AG10803 (cell line): ENCODE measurements at regions not wholly inside any gene's neighbourhood (a gene's known extent, or its start where the extent isn't known, plus 50 kb on each side); places are given as distances from the start of the nearest gene placed in this dataset.

Experiments
- DNase-seq: peaks from one replicate; pipeline ENCODE4 v3.0.0; 2010; ENCODE audit warnings: low read depth
- H3K4me3 ChIP-seq: 2 replicates; pipeline ENCODE4 v1.5.1; 2011; ENCODE audit warnings: mild to moderate bottlenecking, low read length, control low read depth
- TF ChIP-seq, protein P1 (sequence below): conservative IDR thresholded peaks from 2 replicates; pipeline ENCODE4 v1.5.1; 2011; ENCODE audit warnings: mild to moderate bottlenecking, low read length, control low read depth, inconsistent platforms

DNA sequence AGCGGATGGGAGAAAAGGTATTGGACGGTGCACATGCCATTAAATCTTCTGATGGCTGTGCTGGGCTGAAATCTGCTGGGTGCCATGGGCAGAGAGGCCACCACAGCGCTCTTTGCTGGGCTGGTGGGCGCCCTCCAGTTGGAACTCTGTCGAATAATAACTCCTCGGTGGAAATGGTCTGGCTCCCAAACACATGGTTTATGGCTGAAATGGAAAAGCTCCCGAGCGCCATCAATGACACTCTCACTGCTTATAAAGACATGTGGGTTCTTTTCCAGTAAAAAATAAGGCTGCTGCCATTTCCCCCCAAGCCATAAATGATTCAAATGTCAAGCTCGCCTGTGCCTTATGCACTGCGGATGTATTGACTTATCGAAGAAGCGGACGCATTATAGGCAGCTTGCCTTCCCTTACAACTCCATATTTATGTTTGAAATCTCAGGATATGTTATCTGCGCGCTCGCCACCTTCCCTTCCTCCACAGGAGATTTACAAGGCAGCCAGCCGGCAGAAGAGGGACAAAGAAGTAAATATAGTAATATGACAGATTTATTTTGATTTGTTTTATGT lies 239.0 kb upstream of the MKI67 start:
- DNase-seq: no peak
- H3K4me3 ChIP-seq: no peak overlapping the region
- TF ChIP-seq, protein P1, sequence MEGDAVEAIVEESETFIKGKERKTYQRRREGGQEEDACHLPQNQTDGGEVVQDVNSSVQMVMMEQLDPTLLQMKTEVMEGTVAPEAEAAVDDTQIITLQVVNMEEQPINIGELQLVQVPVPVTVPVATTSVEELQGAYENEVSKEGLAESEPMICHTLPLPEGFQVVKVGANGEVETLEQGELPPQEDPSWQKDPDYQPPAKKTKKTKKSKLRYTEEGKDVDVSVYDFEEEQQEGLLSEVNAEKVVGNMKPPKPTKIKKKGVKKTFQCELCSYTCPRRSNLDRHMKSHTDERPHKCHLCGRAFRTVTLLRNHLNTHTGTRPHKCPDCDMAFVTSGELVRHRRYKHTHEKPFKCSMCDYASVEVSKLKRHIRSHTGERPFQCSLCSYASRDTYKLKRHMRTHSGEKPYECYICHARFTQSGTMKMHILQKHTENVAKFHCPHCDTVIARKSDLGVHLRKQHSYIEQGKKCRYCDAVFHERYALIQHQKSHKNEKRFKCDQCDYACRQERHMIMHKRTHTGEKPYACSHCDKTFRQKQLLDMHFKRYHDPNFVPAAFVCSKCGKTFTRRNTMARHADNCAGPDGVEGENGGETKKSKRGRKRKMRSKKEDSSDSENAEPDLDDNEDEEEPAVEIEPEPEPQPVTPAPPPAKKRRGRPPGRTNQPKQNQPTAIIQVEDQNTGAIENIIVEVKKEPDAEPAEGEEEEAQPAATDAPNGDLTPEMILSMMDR: no peak

DNA sequence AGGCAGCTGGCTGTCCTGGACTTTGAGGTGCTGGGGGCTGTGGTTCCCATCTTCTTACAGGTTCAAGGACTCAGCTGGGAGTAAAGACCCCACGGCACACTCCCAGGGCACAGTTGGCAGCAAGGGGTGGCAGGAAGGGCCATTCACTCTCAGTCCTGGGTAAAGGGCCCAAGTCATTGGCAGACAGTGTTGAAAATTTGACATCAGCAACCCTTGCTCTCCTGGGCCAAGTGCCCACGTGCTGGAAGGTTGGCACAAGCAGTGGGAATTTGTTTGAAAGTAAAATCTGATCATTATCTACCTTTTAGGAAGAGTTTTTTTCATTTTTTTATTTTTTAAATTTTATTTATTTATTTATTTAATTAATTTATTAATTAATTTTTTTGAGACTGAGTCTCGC lies 241.6 kb upstream of the MKI67 start:
- no peak for DNase-seq
- TF ChIP-seq, protein P1: no peak
- no peak overlapping the region for H3K4me3 ChIP-seq

DNA sequence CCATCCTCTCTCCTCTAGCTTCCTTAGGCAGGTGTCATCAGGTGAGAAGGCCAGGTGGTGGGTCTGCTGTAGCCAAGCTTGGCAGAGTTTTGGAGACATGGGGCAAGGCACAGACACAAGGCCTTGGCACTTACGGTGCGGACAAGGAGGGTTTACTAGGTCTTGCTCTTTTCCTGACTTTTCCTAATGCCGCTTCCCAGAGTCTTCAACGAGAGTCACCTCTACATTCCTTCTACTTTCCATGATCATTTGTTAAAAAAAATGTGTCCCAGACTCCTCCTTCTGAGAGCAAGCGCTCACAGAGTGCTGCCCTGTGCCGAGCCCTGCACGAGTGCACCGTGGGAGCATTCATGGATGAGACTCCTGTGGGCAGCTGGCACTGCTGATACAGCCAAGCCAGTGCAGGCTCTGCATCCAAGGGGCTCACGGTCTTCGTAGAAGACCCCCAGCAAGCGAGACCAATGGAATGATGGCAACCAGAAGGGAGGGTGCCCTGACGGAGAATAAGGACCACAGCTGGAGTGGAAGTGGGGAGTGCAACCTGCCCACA lies 243.0 kb upstream of the MKI67 start:
- DNase-seq: no peak
- no peak overlapping the region for H3K4me3 ChIP-seq
- TF ChIP-seq, protein P1: no peak

- H3K4me3 ChIP-seq: no peak overlapping the region
- DNase-seq: no peak
- TF ChIP-seq, protein P1: no peak
Observed at GRCh38 chr10:128373071-128373749, 247.0 kb upstream of the MKI67 start.

DNA sequence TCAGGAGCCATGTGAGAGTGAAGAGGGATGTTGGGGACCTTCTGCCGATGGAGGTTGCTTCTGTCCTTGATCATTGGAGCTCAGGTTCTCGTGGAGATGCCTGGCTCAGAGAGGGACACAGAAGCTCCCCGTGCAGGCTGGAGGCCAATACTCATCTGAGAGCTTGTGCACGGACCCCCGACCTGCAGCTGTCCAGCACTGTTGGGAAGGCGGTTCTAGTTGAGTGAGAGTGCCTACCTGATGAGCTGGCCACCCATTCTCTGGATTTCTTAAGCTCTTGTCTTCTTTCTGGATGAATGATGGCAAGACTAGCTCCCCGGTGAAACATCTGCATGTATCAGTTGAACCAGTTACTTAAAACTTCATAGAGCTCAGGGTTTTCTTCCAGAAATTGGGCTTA lies 247.6 kb upstream of the MKI67 start:
- H3K4me3 ChIP-seq: no peak overlapping the region
- DNase-seq: no peak
- TF ChIP-seq, protein P1: no peak

DNA sequence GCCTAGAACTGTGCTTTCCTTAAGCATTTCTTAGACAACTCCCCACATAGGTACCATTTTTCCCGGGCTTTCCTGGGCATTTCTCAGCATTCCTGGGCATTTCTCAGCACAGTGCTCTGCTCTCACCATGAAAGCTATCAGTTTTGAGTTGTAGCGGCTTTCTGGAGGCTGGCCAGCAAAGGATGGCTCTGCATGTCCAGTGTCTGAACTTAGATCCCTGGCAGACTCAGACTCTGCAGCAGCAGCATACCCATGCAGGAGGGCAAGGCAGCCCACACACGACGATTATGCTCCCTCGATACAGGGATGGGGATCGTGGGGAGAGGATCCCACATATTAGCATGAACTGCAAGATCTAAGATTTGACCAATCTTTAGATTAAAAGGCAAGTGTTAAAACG lies 248.9 kb upstream of the MKI67 start:
- no peak for DNase-seq
- TF ChIP-seq, protein P1: no peak
- no peak overlapping the region for H3K4me3 ChIP-seq
